ENCODE measurements at regions not wholly inside any gene's neighbourhood (a gene's known extent, or its start where the extent isn't known, plus 50 kb on each side); places are given as distances from the start of the nearest gene placed in this dataset.
A peak's percentile ranks its signal among the peaks of the same experiment; 100 is the strongest.
"Not testable (repeated sequence)": the region's sequence is repeated elsewhere in the genome, so short reads cannot be mapped to it uniquely, and the experiment has no call there.

- Histone ChIP-seq H2AFZ (ENCODE audit: low read length) (no peak overlapping the region), H3K4me2 (ENCODE audit: insufficient read depth, low read length) (no peak overlapping the region), H3K4me3 (ENCODE audit: insufficient read depth, low read length) (no peak overlapping the region), H3K79me2 (ENCODE audit: insufficient read depth, low read length) (no peaks in the 10 kb centered on the region), H3K27ac (ENCODE audit: low read depth, low read length) (no peak overlapping the region), H3K36me3 (ENCODE audit: insufficient read depth, low read length) (no peaks in the 10 kb centered on the region), H3K27me3 (ENCODE audit: insufficient read depth, low read length) (no peaks in the 10 kb centered on the region), H4K20me1 (ENCODE audit: insufficient read depth, low read length) (no peaks in the 10 kb centered on the region), H3K4me1 (ENCODE audit: insufficient read depth, low read length) (no peaks in the 10 kb centered on the region), H3K9me3 (ENCODE audit: low read depth, low read length) (no peaks in the 10 kb centered on the region)
- TF ChIP-seq CTCF (IDR thresholded peaks at IDR 0.05; ENCODE audit: extremely low read depth, low read depth, low read length): no peak
- DNase-seq (ENCODE audit: insufficient read length, low spot score, missing footprints): no peak
Measured at GRCh38 chr6:169975286-169975685, 223.9 kb downstream of the ERMARD start.

GRCh38 chr6:169974663-169975062 is 223.2 kb downstream of the ERMARD start:
- Histone ChIP-seq H3K36me3 (ENCODE audit: insufficient read depth, low read length) (no peaks in the 10 kb centered on the region), H3K79me2 (ENCODE audit: insufficient read depth, low read length) (no peaks in the 10 kb centered on the region), H3K4me1 (ENCODE audit: insufficient read depth, low read length) (no peaks in the 10 kb centered on the region), H3K4me3 (ENCODE audit: insufficient read depth, low read length) (no peak overlapping the region), H2AFZ (ENCODE audit: low read length) (no peak overlapping the region), H3K9me3 (ENCODE audit: low read depth, low read length) (no peaks in the 10 kb centered on the region), H3K4me2 (ENCODE audit: insufficient read depth, low read length) (no peak overlapping the region), H3K27me3 (ENCODE audit: insufficient read depth, low read length) (no peaks in the 10 kb centered on the region), H3K27ac (ENCODE audit: low read depth, low read length) (no peak overlapping the region), H4K20me1 (ENCODE audit: insufficient read depth, low read length) (no peaks in the 10 kb centered on the region)
- DNase-seq (ENCODE audit: insufficient read length, low spot score, missing footprints): peak; percentile 47
- no peak for TF ChIP-seq CTCF (IDR thresholded peaks at IDR 0.05; ENCODE audit: extremely low read depth, low read depth, low read length)

- not testable (repeated sequence) for H3K4me3 ChIP-seq (ENCODE audit: insufficient read depth, low read length); H2AFZ ChIP-seq (ENCODE audit: low read length); H3K79me2 ChIP-seq (ENCODE audit: insufficient read depth, low read length); H3K4me2 ChIP-seq (ENCODE audit: insufficient read depth, low read length); H4K20me1 ChIP-seq (ENCODE audit: insufficient read depth, low read length); H3K4me1 ChIP-seq (ENCODE audit: insufficient read depth, low read length); H3K27ac ChIP-seq (ENCODE audit: low read depth, low read length); H3K9me3 ChIP-seq (ENCODE audit: low read depth, low read length); H3K36me3 ChIP-seq (ENCODE audit: insufficient read depth, low read length); H3K27me3 ChIP-seq (ENCODE audit: insufficient read depth, low read length)
- DNase-seq (ENCODE audit: insufficient read length, low spot score, missing footprints): peak; percentile 71
Measured at GRCh38 chr6:169973588-169974467, 222.4 kb downstream of the ERMARD start.

- peak; percentile 77 for DNase-seq (ENCODE audit: insufficient read length, low spot score, missing footprints)
- Histone ChIP-seq H3K27me3 (ENCODE audit: insufficient read depth, low read length) (no peaks in the 10 kb centered on the region), H3K4me2 (ENCODE audit: insufficient read depth, low read length) (no peak overlapping the region), H3K27ac (ENCODE audit: low read depth, low read length) (no peak overlapping the region), H2AFZ (ENCODE audit: low read length) (no peak overlapping the region), H3K36me3 (ENCODE audit: insufficient read depth, low read length) (no peaks in the 10 kb centered on the region), H3K9me3 (ENCODE audit: low read depth, low read length) (no peaks in the 10 kb centered on the region), H3K4me1 (ENCODE audit: insufficient read depth, low read length) (no peaks in the 10 kb centered on the region), H4K20me1 (ENCODE audit: insufficient read depth, low read length) (no peaks in the 10 kb centered on the region), H3K79me2 (ENCODE audit: insufficient read depth, low read length) (no peaks in the 10 kb centered on the region), H3K4me3 (ENCODE audit: insufficient read depth, low read length) (no peak overlapping the region)
- TF ChIP-seq CTCF (IDR thresholded peaks at IDR 0.05; ENCODE audit: extremely low read depth, low read depth, low read length): no peak
Measured at GRCh38 chr6:169972736-169973135, 221.3 kb downstream of the ERMARD start.

Data from osteoblast (primary cell).